B cell (primary cell): ENCODE measurements at regions not wholly inside any gene's neighbourhood (a gene's known extent, or its start where the extent isn't known, plus 50 kb on each side); places are given as distances from the start of the nearest gene placed in this dataset.

Experiments
- EZH2 ChIP-seq: IDR thresholded peaks from 2 replicates; pipeline ENCODE4 v1.6.1; 2012; ENCODE audit warnings: borderline replicate concordance, low read depth, mild to moderate bottlenecking, moderate library complexity, low read length; ENCODE audit not compliant: insufficient read depth, poor library complexity, severe bottlenecking
- TF ChIP-seq, protein P1 (sequence below): fragments of 200-600 bp; IDR thresholded peaks from one replicate; pipeline ENCODE4 v1.8.0; 2022; ENCODE audit warnings: antibody characterized with exemption, mild to moderate bottlenecking

- TF ChIP-seq, protein P1, sequence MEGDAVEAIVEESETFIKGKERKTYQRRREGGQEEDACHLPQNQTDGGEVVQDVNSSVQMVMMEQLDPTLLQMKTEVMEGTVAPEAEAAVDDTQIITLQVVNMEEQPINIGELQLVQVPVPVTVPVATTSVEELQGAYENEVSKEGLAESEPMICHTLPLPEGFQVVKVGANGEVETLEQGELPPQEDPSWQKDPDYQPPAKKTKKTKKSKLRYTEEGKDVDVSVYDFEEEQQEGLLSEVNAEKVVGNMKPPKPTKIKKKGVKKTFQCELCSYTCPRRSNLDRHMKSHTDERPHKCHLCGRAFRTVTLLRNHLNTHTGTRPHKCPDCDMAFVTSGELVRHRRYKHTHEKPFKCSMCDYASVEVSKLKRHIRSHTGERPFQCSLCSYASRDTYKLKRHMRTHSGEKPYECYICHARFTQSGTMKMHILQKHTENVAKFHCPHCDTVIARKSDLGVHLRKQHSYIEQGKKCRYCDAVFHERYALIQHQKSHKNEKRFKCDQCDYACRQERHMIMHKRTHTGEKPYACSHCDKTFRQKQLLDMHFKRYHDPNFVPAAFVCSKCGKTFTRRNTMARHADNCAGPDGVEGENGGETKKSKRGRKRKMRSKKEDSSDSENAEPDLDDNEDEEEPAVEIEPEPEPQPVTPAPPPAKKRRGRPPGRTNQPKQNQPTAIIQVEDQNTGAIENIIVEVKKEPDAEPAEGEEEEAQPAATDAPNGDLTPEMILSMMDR = no peak
- TF ChIP-seq EZH2 = no peak
Observed at GRCh38 chr18:27749194-27749593, 427.7 kb downstream of the CDH2 start.
